Esophagus muscularis mucosa (tissue), 4 donors: ENCODE measurements at regions not wholly inside any gene's neighbourhood (a gene's known extent, or its start where the extent isn't known, plus 50 kb on each side); places are given as distances from the start of the nearest gene placed in this dataset.
"Not testable (repeated sequence)": the region's sequence is repeated elsewhere in the genome, so short reads cannot be mapped to it uniquely, and the experiment has no call there.

ENCODE experiments used
- DNase-seq: peaks from one replicate; pipeline ENCODE4 v3.0.0-alpha.2; 2017; ENCODE audit errors: extremely low spot score
- H3K27ac ChIP-seq, 4 donors: fragments of 200-600 bp; sonication (generic); replicated peaks in 1 of 4; 1 replicate in 3 of 4; 2 replicates in 1 of 4; pipeline ENCODE4 v1.5.1; 2016 to 2019; ENCODE audit warnings: mild to moderate bottlenecking in 1 of 4
- H3K27me3 ChIP-seq, 4 donors: fragments of 200-600 bp; sonication (generic); one replicate each; pipeline versions ENCODE4 v1.5.1 to v1.6.0; 2016 to 2019
- H3K36me3 ChIP-seq, 4 donors: fragments of 200-600 bp; sonication (generic); one replicate each; pipeline ENCODE4 v1.5.1; 2016 to 2019
- H3K4me1 ChIP-seq, 4 donors: fragments of 200-600 bp; sonication (generic); one replicate each; pipeline ENCODE4 v1.5.1; 2016 to 2019
- H3K4me3 ChIP-seq, 4 donors: fragments of 200-600 bp; sonication (generic); 1 replicate in 2 of 4; 2 replicates in 2 of 4; pipeline ENCODE4 v1.5.1; 2016 to 2019; ENCODE audit warnings: mild to moderate bottlenecking in 4 of 4, moderate library complexity in 1 of 4
- H3K9me3 ChIP-seq, 4 donors: fragments of 200-600 bp; sonication (generic); 1 replicate in 3 of 4; 2 replicates in 1 of 4; pipeline ENCODE4 v1.5.1; 2016 to 2019
- EP300 ChIP-seq: sonication (generic); formaldehyde crosslinking; IDR thresholded peaks from one replicate; pipeline ENCODE4 v1.6.1; 2017; ENCODE audit warnings: antibody characterized with exemption
- POLR2A ChIP-seq: fragments of 450-650 bp; IDR thresholded peaks from one replicate; pipeline ENCODE4 v1.6.1; 2017; ENCODE audit warnings: antibody characterized with exemption, moderate library complexity, mild to moderate bottlenecking, low read depth
- POLR2AphosphoS5 ChIP-seq, 2 donors: sonication (generic); formaldehyde crosslinking; IDR thresholded peaks; one replicate each; pipeline ENCODE4 v1.6.1; 2017; ENCODE audit warnings: antibody characterized with exemption in 2 of 2
- WGBS: methylation state at CpG from one replicate; pipeline ENCODE4 v1.1.5; 2018; 5-methylcytosine and 5-hydroxymethylcytosine counted together
- intact Hi-C: fragments of 100-400 bp; cut with DNase I; formaldehyde crosslinking; loops from one replicate; pipeline ENCODE4 v1.15.1; 2023
- TF ChIP-seq, protein P1 (sequence below), 3 experiments: fragments of 200-600 bp in 2 of 3; fragments of 450-650 bp in 1 of 3; sonication (generic) in 2 of 3; IDR thresholded peaks; one replicate each; pipeline ENCODE4 v1.5.1; 2017 to 2019; ENCODE audit warnings: antibody characterized with exemption in 3 of 3, mild to moderate bottlenecking in 2 of 3, moderate library complexity in 1 of 3

GRCh38 chr13:53110614-53111013 lies 82.0 kb downstream of the OLFM4 start:
- no peaks in the 10 kb centered on the region for H3K4me1 ChIP-seq
- TF ChIP-seq, protein P1, sequence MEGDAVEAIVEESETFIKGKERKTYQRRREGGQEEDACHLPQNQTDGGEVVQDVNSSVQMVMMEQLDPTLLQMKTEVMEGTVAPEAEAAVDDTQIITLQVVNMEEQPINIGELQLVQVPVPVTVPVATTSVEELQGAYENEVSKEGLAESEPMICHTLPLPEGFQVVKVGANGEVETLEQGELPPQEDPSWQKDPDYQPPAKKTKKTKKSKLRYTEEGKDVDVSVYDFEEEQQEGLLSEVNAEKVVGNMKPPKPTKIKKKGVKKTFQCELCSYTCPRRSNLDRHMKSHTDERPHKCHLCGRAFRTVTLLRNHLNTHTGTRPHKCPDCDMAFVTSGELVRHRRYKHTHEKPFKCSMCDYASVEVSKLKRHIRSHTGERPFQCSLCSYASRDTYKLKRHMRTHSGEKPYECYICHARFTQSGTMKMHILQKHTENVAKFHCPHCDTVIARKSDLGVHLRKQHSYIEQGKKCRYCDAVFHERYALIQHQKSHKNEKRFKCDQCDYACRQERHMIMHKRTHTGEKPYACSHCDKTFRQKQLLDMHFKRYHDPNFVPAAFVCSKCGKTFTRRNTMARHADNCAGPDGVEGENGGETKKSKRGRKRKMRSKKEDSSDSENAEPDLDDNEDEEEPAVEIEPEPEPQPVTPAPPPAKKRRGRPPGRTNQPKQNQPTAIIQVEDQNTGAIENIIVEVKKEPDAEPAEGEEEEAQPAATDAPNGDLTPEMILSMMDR (IDR thresholded peaks at IDR 0.05) = no peak
- no peak for TF ChIP-seq POLR2AphosphoS5 (IDR thresholded peaks at IDR 0.05)
- no peak for TF ChIP-seq EP300
- TF ChIP-seq POLR2A = no peak
- DNase-seq = no peak

GRCh38 chr13:53112522-53112921 lies 83.9 kb downstream of the OLFM4 start:
- Histone ChIP-seq H3K36me3 (no peaks in the 10 kb centered on the region), H3K4me1 (no peaks in the 10 kb centered on the region), H3K9me3 (no peaks in the 10 kb centered on the region), H3K27me3 (no peaks in the 10 kb centered on the region), H3K27ac (no peak overlapping the region), H3K4me3 (no peak overlapping the region)
- WGBS = 96% methylated on average over 2 of the region's 2 CpGs
- TF ChIP-seq POLR2AphosphoS5 (IDR thresholded peaks at IDR 0.05) (no peak), EP300 (no peak), POLR2A (no peak)
- TF ChIP-seq, protein P1 (IDR thresholded peaks at IDR 0.05) = no peak
- intact Hi-C loops = no loop called here
- no peak for DNase-seq

More at GRCh38 chr13:53110614-53111013, 82.0 kb downstream of the OLFM4 start:
- Histone ChIP-seq H3K36me3 (no peaks in the 10 kb centered on the region), H3K9me3 (no peaks in the 10 kb centered on the region), H3K4me3 (no peak overlapping the region), H3K27me3 (no peaks in the 10 kb centered on the region), H3K27ac (no peak overlapping the region)
- 73% methylated on average over 4 of the region's 4 CpGs for WGBS
- intact Hi-C loops = no loop called here

GRCh38 chr13:53117048-53117447 lies 88.4 kb downstream of the OLFM4 start:
- H3K9me3 ChIP-seq, H3K4me3 ChIP-seq, H3K4me1 ChIP-seq, H3K27ac ChIP-seq, intact Hi-C loops, H3K36me3 ChIP-seq, H3K27me3 ChIP-seq: not testable (repeated sequence)
- peak; percentile 21 for DNase-seq
- WGBS = 0% methylated on average over 1 of the region's 1 CpG

- H3K4me1 ChIP-seq = no peaks in the 10 kb centered on the region
- no peaks in the 10 kb centered on the region for H3K36me3 ChIP-seq
- no peak overlapping the region for H3K4me3 ChIP-seq
- no peaks in the 10 kb centered on the region for H3K9me3 ChIP-seq
- intact Hi-C loops = no loop called here
- H3K27me3 ChIP-seq = no peaks in the 10 kb centered on the region
- H3K27ac ChIP-seq = no peak overlapping the region
- no peak for DNase-seq
- TF ChIP-seq POLR2AphosphoS5 (IDR thresholded peaks at IDR 0.05) (no peak), POLR2A (no peak), EP300 (no peak)
- TF ChIP-seq, protein P1 (IDR thresholded peaks at IDR 0.05) = no peak
- WGBS = 87% methylated on average over 1 of the region's 1 CpG
Observed at GRCh38 chr13:53121131-53121773, 92.6 kb downstream of the OLFM4 start.

- TF ChIP-seq POLR2A (no peak), EP300 (no peak), POLR2AphosphoS5 (IDR thresholded peaks at IDR 0.05) (no peak)
- TF ChIP-seq, protein P1 (IDR thresholded peaks at IDR 0.05) = no peak
- no peaks in the 10 kb centered on the region for H3K9me3 ChIP-seq
- H3K27me3 ChIP-seq = no peaks in the 10 kb centered on the region
- no peak overlapping the region for H3K27ac ChIP-seq
- no peaks in the 10 kb centered on the region for H3K36me3 ChIP-seq
- H3K4me1 ChIP-seq = no peaks in the 10 kb centered on the region
- no peak for DNase-seq
- intact Hi-C loops = no loop called here
- 27% methylated on average over 2 of the region's 2 CpGs for WGBS
- H3K4me3 ChIP-seq = no peak overlapping the region
Observed at GRCh38 chr13:53121919-53122318, 93.3 kb downstream of the OLFM4 start.
